ENCODE measurements at regions not wholly inside any gene's neighbourhood (a gene's known extent, or its start where the extent isn't known, plus 50 kb on each side); places are given as distances from the start of the nearest gene placed in this dataset.
A peak's percentile ranks its signal among the peaks of the same experiment; 100 is the strongest.
"Not testable (repeated sequence)": the region's sequence is repeated elsewhere in the genome, so short reads cannot be mapped to it uniquely, and the experiment has no call there.

DNA sequence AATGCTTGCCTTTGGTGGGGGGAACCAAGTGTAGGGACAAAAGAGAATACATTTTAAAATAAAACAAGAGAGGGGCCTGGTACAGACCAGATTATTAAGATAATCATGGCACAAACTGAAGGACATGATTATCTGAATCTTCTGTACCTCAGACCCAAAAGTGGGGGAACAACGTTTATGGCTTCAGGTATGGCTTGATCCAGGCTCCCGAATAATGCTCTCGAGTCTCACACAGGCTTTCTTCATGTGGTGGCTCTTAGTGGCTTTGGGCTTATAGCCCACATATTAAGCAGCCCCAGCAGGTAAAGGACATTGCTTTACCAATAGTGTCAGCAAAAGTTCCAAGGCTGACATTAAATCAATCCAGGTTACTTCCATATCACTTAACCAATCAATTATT, 106.8 kb upstream of the FOXK1 start:
- Mint-ChIP-seq H3K27ac (no peak overlapping the region), H3K27me3 (ENCODE audit: low read depth) (no peaks in the 10 kb centered on the region), H3K36me3 (ENCODE audit: low read depth) (no peaks in the 10 kb centered on the region), H3K4me3 (no peak overlapping the region), H3K4me1 (ENCODE audit: low read depth) (no peaks in the 10 kb centered on the region), H3K9me3 (peaks cover 11% of the 10 kb centered on the region)
- DNase-seq (ENCODE audit: low spot score), result no peak

DNA sequence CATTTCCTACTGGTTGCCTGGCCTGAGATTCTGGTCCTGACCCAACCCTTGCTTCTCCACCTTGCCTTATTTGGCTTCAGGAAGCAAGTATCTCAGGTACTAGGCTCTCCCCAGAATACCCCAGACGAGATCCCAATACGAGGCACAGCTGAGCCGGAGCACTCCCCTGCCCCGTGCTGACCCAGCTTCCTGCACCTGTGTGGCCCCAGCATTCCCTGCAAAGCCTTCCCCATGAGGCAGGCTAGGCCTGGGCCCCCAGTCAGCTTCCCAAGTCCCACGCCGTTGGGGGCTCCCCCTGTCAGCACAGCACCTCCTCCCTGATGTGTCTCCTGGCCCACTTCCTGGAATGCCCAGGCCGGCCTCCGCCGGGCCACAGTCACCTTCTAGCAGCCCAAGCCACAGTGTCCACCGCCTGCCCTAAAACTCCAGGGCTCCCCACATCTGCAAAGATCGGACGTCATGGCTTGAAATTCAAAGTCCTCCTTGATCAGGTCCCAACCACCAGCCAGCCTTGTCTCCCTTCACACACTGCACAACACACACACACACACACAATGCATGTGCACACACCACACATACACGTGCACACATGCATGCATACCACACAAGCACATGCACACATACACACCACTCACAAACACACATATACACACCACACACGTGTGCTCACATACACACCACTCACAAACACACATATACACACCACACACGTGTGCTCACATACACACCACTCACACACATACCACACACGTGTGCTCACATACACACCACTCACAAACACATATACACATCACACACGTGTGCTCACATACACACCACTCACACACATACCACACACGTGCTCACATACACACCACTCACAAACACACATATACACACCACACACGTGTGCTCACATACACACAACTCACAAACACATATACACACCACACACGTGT, 78.9 kb upstream of the FOXK1 start:
- Mint-ChIP-seq H3K36me3 (ENCODE audit: low read depth) (no peaks in the 10 kb centered on the region), H3K4me3 (no peak overlapping the region), H3K27ac (no peak overlapping the region), H3K9me3 (no peaks in the 10 kb centered on the region), H3K4me1 (ENCODE audit: low read depth) (no peaks in the 10 kb centered on the region), H3K27me3 (ENCODE audit: low read depth) (no peaks in the 10 kb centered on the region)
- no peak for DNase-seq (ENCODE audit: low spot score)

DNA sequence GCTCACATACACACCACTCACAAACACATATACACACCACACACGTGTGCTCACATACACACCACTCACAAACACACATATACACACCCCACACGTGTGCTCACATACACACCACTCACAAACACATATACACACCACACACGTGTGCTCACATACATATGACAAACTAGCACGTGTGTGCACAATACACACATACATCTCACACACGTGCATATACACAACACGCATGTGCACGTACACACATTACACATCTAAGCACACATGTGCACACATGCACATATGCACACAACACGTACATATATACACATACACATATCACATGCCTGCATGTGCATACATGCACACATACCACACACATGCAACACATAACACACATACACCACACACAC, 78.3 kb upstream of the FOXK1 start:
- Mint-ChIP-seq H3K27me3 (ENCODE audit: low read depth) (no peaks in the 10 kb centered on the region), H3K4me1 (ENCODE audit: low read depth) (no peaks in the 10 kb centered on the region), H3K36me3 (ENCODE audit: low read depth) (no peaks in the 10 kb centered on the region), H3K9me3 (no peaks in the 10 kb centered on the region), H3K27ac (no peak overlapping the region), H3K4me3 (no peak overlapping the region)
- no peak for DNase-seq (ENCODE audit: low spot score)

DNA sequence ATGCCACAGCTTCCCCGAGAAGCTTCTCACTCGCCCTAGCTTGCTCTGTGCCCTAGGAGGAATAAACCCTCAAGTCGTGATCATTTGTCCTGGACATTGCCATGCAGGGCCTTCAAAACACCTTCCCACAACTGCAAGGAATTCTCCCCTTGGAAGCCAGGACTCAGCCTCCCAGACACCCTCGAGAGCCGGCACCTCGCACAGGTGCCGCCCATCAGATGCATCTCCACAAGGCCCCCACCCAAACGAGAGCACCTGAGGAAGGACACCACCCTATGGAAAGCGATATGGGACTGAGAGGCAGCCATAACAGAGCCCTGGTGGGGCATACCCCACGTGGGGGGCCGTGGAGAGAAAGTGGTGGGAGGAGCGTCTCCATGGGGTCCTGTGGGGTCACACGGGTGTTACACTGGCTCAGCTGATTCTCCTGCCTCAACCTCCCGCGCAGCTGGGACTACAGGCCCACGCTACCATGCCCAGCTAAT, 77.6 kb upstream of the FOXK1 start:
- no peaks in the 10 kb centered on the region for H3K9me3 Mint-ChIP-seq
- H3K27ac Mint-ChIP-seq, result no peak overlapping the region
- H3K4me1 Mint-ChIP-seq (ENCODE audit: low read depth), result no peaks in the 10 kb centered on the region
- no peak for DNase-seq (ENCODE audit: low spot score)
- no peak overlapping the region for H3K4me3 Mint-ChIP-seq
- no peaks in the 10 kb centered on the region for H3K36me3 Mint-ChIP-seq (ENCODE audit: low read depth)
- no peaks in the 10 kb centered on the region for H3K27me3 Mint-ChIP-seq (ENCODE audit: low read depth)

- no peaks in the 10 kb centered on the region for H3K4me1 Mint-ChIP-seq (ENCODE audit: low read depth)
- H3K27ac Mint-ChIP-seq, result no peak overlapping the region
- no peak for DNase-seq (ENCODE audit: low spot score)
- H3K9me3 Mint-ChIP-seq, result no peaks in the 10 kb centered on the region
- H3K36me3 Mint-ChIP-seq (ENCODE audit: low read depth), result no peaks in the 10 kb centered on the region
- H3K4me3 Mint-ChIP-seq, result no peak overlapping the region
- no peaks in the 10 kb centered on the region for H3K27me3 Mint-ChIP-seq (ENCODE audit: low read depth)
Observed at GRCh38 chr7:4606797-4607196, 75.3 kb upstream of the FOXK1 start.

DNA sequence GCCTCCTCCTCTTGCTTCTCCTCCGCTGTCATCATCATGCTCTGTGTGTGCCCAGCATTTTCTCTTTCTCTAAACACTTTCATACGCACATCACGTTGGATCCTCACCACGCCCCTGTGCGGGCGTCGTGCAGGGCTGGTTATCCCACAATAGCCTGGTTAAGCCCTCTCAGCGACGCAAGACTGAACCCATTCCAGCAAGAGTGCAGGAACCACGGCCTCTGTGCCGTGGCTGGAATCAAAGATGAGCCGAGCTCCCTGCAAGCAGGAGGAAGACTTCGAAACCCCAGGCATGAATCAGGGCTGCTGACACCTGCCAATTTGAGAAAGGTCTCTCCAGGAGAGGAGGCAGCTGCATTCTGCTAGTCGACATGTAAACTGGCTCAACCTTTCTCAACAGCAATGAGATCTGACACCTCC, 74.8 kb upstream of the FOXK1 start:
- no peak overlapping the region for H3K27ac Mint-ChIP-seq
- no peaks in the 10 kb centered on the region for H3K9me3 Mint-ChIP-seq
- no peaks in the 10 kb centered on the region for H3K4me1 Mint-ChIP-seq (ENCODE audit: low read depth)
- DNase-seq (ENCODE audit: low spot score), result no peak
- no peaks in the 10 kb centered on the region for H3K36me3 Mint-ChIP-seq (ENCODE audit: low read depth)
- no peaks in the 10 kb centered on the region for H3K27me3 Mint-ChIP-seq (ENCODE audit: low read depth)
- no peak overlapping the region for H3K4me3 Mint-ChIP-seq

- not testable (repeated sequence) for H3K4me1 Mint-ChIP-seq (ENCODE audit: low read depth); DNase-seq (ENCODE audit: low spot score); H3K36me3 Mint-ChIP-seq (ENCODE audit: low read depth); H3K27me3 Mint-ChIP-seq (ENCODE audit: low read depth); H3K4me3 Mint-ChIP-seq; H3K27ac Mint-ChIP-seq; H3K9me3 Mint-ChIP-seq
Observed at GRCh38 chr7:4609576-4609975, 72.5 kb upstream of the FOXK1 start.

DNA sequence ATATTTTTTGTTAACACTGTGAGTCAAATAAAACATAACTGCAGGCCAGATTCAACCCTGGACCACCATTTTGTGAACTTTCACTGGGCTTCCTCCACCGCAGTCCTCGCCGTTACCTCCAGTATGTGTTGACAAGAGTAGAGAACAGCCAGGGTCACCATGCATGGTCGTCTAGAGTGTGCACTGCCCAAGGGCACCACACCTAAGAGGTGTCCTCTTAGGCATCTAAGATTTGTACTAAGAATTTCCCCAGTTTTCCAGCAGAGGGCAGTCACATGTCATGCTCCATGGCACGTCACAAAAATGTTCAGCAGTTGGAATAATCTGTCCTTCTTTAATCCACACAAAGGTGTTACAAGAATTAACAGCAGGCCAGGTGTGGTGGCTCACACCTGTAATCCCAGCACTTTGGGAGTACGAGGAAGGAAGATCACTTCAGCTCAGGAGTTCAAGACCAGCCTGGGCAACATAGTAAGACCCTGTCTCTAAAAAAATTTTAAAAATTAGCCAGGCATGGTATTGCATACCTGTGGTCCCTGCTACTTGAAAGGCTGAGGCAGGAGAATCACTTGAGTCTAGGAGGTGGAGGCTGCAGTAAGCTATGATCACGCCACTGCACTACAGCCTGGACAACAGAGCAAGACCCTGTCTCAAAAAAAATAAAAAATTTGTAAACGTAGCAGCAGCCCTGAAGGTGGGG, 71.2 kb upstream of the FOXK1 start:
- Mint-ChIP-seq H3K4me3 (no peak overlapping the region), H3K27ac (no peak overlapping the region), H3K36me3 (ENCODE audit: low read depth) (no peaks in the 10 kb centered on the region), H3K4me1 (ENCODE audit: low read depth) (peaks cover 9% of the 10 kb centered on the region), H3K9me3 (no peaks in the 10 kb centered on the region), H3K27me3 (ENCODE audit: low read depth) (no peaks in the 10 kb centered on the region)
- peak; percentile 34 for DNase-seq (ENCODE audit: low spot score)

DNA sequence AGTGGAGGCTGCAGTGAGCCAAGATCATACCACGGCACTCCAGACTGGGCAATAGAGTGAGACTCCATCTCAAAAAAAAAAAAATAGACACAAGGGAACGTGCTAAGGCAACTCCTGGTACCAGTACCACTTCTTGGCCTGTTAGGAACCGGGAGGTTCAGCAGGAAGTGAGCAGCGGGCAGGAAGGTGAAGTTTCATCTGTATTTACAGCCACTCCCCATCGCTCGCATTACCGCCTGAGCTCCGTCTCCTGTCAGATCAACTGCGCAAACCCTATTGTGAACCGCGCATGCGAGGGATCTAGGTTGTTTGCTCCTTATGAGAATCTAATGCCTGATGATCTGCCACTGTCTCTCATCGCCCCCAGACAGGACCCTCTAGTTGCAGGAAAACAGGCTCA, 69.9 kb upstream of the FOXK1 start:
- peaks cover 9% of the 10 kb centered on the region for H3K4me1 Mint-ChIP-seq (ENCODE audit: low read depth)
- no peak overlapping the region for H3K27ac Mint-ChIP-seq
- DNase-seq (ENCODE audit: low spot score), result no peak
- no peaks in the 10 kb centered on the region for H3K36me3 Mint-ChIP-seq (ENCODE audit: low read depth)
- H3K4me3 Mint-ChIP-seq, result no peak overlapping the region
- H3K27me3 Mint-ChIP-seq (ENCODE audit: low read depth), result no peaks in the 10 kb centered on the region
- no peaks in the 10 kb centered on the region for H3K9me3 Mint-ChIP-seq

DNA sequence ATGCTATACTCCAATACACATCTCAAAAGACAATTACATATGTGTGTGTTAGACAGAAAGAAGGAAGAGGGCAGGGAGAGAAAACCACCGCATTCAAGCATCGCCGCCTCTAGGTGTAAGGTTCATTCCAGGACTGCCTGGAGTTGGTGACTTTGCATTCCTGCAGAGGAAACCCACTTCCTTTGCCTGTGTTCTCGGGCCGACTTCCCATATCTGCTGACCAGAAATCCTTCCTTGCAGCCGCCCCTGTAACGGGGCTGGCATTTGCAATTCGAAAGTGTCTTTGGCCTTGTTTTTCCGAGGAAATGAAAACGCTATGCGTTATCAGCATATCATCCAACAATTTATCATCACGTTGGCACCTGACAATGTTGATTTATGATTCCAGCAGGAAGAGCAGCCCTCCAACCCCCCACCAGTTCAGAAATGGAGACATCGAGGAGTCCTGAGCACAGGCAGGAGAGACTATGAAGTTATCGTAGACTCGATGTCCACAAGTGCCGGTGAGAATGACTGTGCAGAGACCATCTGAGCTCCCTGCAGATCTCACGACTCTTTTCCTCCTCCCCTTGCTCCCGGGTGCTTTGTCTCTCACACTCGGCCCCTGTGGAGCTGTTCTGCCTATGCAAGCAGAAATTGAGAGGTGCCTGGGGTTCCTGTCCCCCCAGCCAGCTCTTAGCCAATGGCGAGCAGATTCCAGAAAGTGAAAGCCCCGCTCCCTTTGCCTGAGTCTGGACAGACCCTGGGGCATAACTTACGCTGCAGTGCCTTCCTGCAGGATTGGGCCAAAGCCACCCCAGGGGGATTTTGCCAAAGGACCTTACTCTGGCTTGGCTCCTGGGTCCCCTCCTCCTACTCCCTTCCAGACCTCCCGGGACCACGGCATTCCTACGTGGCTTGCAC, 68.9 kb upstream of the FOXK1 start:
- H3K36me3 Mint-ChIP-seq (ENCODE audit: low read depth), result no peaks in the 10 kb centered on the region
- no peaks in the 10 kb centered on the region for H3K9me3 Mint-ChIP-seq
- no peaks in the 10 kb centered on the region for H3K27me3 Mint-ChIP-seq (ENCODE audit: low read depth)
- no peak overlapping the region for H3K27ac Mint-ChIP-seq
- H3K4me3 Mint-ChIP-seq, result peak overlapping the region; percentile 58
- no peak for DNase-seq (ENCODE audit: low spot score)
- peaks cover 9% of the 10 kb centered on the region for H3K4me1 Mint-ChIP-seq (ENCODE audit: low read depth)

DNA sequence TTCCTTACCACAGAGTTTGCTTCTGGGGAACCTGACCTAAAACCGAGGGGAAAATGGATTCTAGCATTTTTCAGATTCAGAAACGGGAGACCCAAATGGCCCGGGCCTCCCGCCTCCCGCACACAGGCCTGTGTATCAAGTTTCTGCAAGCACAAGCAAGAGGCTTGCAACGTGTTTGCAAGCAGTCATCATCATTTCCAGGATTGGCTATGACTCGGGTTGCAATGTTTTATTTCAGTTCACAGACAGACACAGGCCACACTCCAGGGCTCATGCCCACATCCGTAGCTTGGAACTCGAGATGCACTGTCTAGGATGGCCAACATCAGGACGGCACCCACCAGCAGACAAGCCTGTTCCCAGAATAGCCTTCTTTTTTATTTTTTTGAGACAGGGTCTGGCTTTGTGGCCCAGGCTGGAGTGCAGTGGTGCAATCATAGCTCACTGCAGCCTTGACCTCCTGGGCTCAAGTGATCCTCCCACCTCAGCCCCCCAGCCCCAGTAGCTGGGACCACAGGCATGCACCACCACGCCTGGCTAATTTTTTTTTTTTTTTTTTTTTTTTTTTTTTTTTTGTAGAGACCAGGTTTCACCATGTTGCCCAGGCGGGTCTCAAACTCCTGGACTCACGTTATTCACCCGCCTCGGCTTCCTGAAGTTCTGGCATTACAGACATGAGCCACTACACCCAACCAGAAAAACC, 68.1 kb upstream of the FOXK1 start:
- Mint-ChIP-seq H3K27me3 (ENCODE audit: low read depth) (no peaks in the 10 kb centered on the region), H3K36me3 (ENCODE audit: low read depth) (no peaks in the 10 kb centered on the region), H3K27ac (no peak overlapping the region), H3K4me3 (peak overlapping the region; percentile 58), H3K4me1 (ENCODE audit: low read depth) (peaks cover 9% of the 10 kb centered on the region), H3K9me3 (no peaks in the 10 kb centered on the region)
- DNase-seq (ENCODE audit: low spot score), result no peak

- Mint-ChIP-seq H3K4me3 (no peak overlapping the region), H3K9me3 (peaks cover 1% of the 10 kb centered on the region), H3K27ac (no peak overlapping the region), H3K4me1 (ENCODE audit: low read depth) (peaks cover 11% of the 10 kb centered on the region), H3K36me3 (ENCODE audit: low read depth) (no peaks in the 10 kb centered on the region), H3K27me3 (ENCODE audit: low read depth) (no peaks in the 10 kb centered on the region)
- no peak for DNase-seq (ENCODE audit: low spot score)
Observed at GRCh38 chr7:4616116-4616515, 66.0 kb upstream of the FOXK1 start.

DNA sequence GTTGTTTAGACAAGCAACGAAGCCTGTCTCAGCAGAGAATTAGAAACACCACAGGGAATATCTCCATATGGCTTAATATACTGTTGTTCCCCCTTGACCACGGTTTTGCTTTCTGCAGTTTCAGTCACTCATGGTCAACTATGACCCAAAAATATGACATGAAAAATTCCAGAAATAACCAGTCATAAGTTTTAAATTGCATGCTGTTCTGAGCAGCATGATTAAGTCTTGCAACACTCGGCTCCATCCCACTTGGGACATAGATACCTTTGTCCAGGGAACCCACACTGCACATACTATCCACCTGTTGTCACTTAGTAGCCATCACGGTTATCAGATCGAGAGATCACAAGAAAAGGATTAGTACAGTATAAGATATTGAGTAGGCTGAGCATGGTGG, 60.7 kb upstream of the FOXK1 start:
- peaks cover 23% of the 10 kb centered on the region for H3K9me3 Mint-ChIP-seq
- H3K4me1 Mint-ChIP-seq (ENCODE audit: low read depth), result peaks cover 17% of the 10 kb centered on the region
- no peak overlapping the region for H3K4me3 Mint-ChIP-seq
- no peak for DNase-seq (ENCODE audit: low spot score)
- peaks cover 2% of the 10 kb centered on the region for H3K36me3 Mint-ChIP-seq (ENCODE audit: low read depth)
- H3K27me3 Mint-ChIP-seq (ENCODE audit: low read depth), result no peaks in the 10 kb centered on the region
- no peak overlapping the region for H3K27ac Mint-ChIP-seq
